ENCODE measurements at regions not wholly inside any gene's neighbourhood (a gene's known extent, or its start where the extent isn't known, plus 50 kb on each side); places are given as distances from the start of the nearest gene placed in this dataset.

DNA sequence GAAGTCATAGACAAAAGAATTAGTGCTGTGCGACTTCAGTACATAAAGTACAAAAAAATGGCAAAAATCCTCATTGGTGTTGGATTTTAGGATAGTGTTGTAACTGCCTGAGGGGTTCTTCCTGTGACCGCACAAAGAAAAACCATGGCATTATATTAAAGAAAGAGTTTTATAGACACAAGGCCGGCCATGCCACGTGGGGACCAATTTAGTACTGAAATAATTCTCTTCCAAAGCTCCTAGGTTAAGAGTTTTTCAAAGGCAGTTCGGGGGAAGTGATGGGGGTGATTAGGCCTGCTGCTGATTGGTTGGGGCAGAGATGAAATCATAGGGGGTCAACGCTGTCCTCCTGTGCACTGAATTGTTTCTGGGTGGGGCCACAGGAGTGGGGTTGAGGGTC, 150.9 kb upstream of the EEA1 start:
- H3K27ac ChIP-seq (ENCODE audit: low read depth, low read length, poor library complexity, severe bottlenecking): no peak overlapping the region
- CTCF ChIA-PET: no interaction called here
- TF ChIP-seq, protein P1, sequence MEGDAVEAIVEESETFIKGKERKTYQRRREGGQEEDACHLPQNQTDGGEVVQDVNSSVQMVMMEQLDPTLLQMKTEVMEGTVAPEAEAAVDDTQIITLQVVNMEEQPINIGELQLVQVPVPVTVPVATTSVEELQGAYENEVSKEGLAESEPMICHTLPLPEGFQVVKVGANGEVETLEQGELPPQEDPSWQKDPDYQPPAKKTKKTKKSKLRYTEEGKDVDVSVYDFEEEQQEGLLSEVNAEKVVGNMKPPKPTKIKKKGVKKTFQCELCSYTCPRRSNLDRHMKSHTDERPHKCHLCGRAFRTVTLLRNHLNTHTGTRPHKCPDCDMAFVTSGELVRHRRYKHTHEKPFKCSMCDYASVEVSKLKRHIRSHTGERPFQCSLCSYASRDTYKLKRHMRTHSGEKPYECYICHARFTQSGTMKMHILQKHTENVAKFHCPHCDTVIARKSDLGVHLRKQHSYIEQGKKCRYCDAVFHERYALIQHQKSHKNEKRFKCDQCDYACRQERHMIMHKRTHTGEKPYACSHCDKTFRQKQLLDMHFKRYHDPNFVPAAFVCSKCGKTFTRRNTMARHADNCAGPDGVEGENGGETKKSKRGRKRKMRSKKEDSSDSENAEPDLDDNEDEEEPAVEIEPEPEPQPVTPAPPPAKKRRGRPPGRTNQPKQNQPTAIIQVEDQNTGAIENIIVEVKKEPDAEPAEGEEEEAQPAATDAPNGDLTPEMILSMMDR (conservative IDR thresholded peaks at IDR 0.05; ENCODE audit: low read depth, low read length): no peak
- no peak for TF ChIP-seq EZH2 (IDR thresholded peaks at IDR 0.05; ENCODE audit: borderline replicate concordance, low read depth, low read length, poor library complexity, severe bottlenecking)
- no peaks in the 10 kb centered on the region for H3K27me3 ChIP-seq (replicated peaks; ENCODE audit: insufficient read depth, low read depth, low read length, poor library complexity)
- no TSS peak for BruUV-seq (replicated peaks)
- intact Hi-C loops (cut with micrococcal nuclease; ENCODE audit: unreplicated experiment): no loop called here
- no peak overlapping the region for H3K4me3 ChIP-seq (ENCODE audit: low read depth, low read length, poor library complexity, severe bottlenecking)
- H3K36me3 ChIP-seq (ENCODE audit: insufficient read depth, low read length, poor library complexity, severe bottlenecking): no peaks in the 10 kb centered on the region
- POLR2A ChIA-PET (ENCODE audit: low non-redundant PET): no interaction called here
- H3K9me3 ChIP-seq (ENCODE audit: low read depth, low read length, poor library complexity, severe bottlenecking): no peaks in the 10 kb centered on the region
- peaks cover 15% of the 10 kb centered on the region for H3K4me1 ChIP-seq (ENCODE audit: insufficient read depth, low read length, poor library complexity, severe bottlenecking)
- no peak for DNase-seq (ENCODE audit: low spot score)

DNA sequence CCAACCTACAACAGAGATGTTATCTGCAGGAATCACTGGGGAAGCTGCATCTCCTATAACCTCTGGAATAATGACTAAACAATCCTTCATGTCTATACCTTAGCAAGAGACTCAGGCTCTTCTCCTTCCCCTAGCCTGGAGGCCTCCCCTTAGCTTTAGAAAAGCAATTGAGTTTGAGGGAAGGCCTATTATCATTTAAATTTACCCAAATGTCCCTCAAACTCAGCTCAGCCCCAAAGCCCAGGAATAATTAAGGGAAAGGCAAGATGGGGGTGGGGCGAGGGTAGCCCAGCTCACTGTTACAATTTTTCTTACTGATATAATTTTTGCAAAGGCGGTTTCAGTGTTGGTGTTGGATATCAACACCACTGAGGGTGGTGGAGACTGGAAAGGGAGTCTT, 151.4 kb upstream of the EEA1 start:
- Histone ChIP-seq H3K9me3 (ENCODE audit: low read depth, low read length, poor library complexity, severe bottlenecking) (no peaks in the 10 kb centered on the region), H3K27ac (ENCODE audit: low read depth, low read length, poor library complexity, severe bottlenecking) (no peak overlapping the region), H3K36me3 (ENCODE audit: insufficient read depth, low read length, poor library complexity, severe bottlenecking) (no peaks in the 10 kb centered on the region), H3K4me1 (ENCODE audit: insufficient read depth, low read length, poor library complexity, severe bottlenecking) (peaks cover 15% of the 10 kb centered on the region), H3K27me3 (replicated peaks; ENCODE audit: insufficient read depth, low read depth, low read length, poor library complexity) (no peaks in the 10 kb centered on the region), H3K4me3 (ENCODE audit: low read depth, low read length, poor library complexity, severe bottlenecking) (no peak overlapping the region)
- no peak for DNase-seq (ENCODE audit: low spot score)
- TF ChIP-seq, protein P1 (conservative IDR thresholded peaks at IDR 0.05; ENCODE audit: low read depth, low read length): no peak
- no peak for TF ChIP-seq EZH2 (IDR thresholded peaks at IDR 0.05; ENCODE audit: borderline replicate concordance, low read depth, low read length, poor library complexity, severe bottlenecking)
- intact Hi-C loops (cut with micrococcal nuclease; ENCODE audit: unreplicated experiment): no loop called here
- ChIA-PET CTCF (no interaction called here), POLR2A (ENCODE audit: low non-redundant PET) (no interaction called here)
- BruUV-seq (replicated peaks): no TSS peak

DNA sequence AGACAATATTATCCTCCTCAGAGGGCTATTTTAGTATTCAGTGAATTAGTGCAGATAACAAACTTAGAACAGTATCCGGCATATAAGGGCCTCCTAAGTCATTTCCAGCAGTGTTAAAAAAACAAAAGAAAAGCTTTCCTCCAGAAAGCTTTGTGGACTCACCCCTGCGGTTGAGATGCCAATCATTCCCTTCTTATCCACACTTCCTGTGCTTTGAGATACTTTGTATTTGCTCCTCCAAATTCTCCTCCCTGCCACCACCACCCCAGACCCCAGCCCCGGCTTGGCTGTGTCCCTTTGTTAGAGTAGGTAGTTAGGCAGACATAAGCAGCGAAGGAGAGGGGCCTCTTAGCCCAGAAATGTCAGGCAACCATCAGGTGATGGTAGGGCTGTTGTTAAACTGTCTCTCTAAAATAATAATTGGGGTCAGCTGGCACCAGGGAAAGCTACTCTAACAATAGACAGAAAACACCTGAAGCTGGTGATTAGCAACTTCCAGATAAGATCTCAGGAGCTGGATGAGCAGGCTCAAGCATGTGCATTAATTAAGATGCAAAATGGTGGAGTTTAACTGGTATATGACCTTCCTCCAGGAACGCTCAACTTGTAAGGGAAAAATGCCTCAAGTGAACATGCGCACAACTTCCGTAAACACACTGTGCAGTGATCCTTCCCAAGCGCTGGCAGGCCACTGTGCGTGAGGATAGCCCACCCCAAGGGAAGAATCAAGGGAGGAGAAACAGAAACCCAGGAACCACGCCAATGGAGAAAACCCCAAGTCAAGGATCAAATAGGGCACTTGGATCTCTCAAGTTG, 152.1 kb upstream of the EEA1 start:
- Histone ChIP-seq H3K9me3 (ENCODE audit: low read depth, low read length, poor library complexity, severe bottlenecking) (peaks cover under 1% of the 10 kb centered on the region), H3K36me3 (ENCODE audit: insufficient read depth, low read length, poor library complexity, severe bottlenecking) (no peaks in the 10 kb centered on the region), H3K4me1 (ENCODE audit: insufficient read depth, low read length, poor library complexity, severe bottlenecking) (peaks cover 15% of the 10 kb centered on the region), H3K27me3 (replicated peaks; ENCODE audit: insufficient read depth, low read depth, low read length, poor library complexity) (no peaks in the 10 kb centered on the region), H3K27ac (ENCODE audit: low read depth, low read length, poor library complexity, severe bottlenecking) (no peak overlapping the region), H3K4me3 (ENCODE audit: low read depth, low read length, poor library complexity, severe bottlenecking) (no peak overlapping the region)
- POLR2A ChIA-PET (ENCODE audit: low non-redundant PET): interaction anchor here (0.9 kb wide), 1 partner anchor 331 kb away, joined by 3 read pairs; no protein-coding TSS in a partner anchor
- TF ChIP-seq, protein P1 (conservative IDR thresholded peaks at IDR 0.05; ENCODE audit: low read depth, low read length): no peak
- no peak for TF ChIP-seq EZH2 (IDR thresholded peaks at IDR 0.05; ENCODE audit: borderline replicate concordance, low read depth, low read length, poor library complexity, severe bottlenecking)
- BruUV-seq (replicated peaks): no TSS peak
- intact Hi-C loops (cut with micrococcal nuclease; ENCODE audit: unreplicated experiment): no loop called here
- CTCF ChIA-PET: interaction anchor here (0.6 kb wide), 1 partner anchor 97 kb away, joined by 9 read pairs; no protein-coding TSS in a partner anchor
- DNase-seq (ENCODE audit: low spot score): peak; percentile 37
